Inferior parietal cortex (tissue), 1 donor: ENCODE measurements at regions not wholly inside any gene's neighbourhood (a gene's known extent, or its start where the extent isn't known, plus 50 kb on each side); places are given as distances from the start of the nearest gene placed in this dataset.
"Not testable (repeated sequence)": the region's sequence is repeated elsewhere in the genome, so short reads cannot be mapped to it uniquely, and the experiment has no call there.

Experiments used
- DNase-seq: peaks from one replicate; pipeline ENCODE4 v3.0.0-alpha.2; 2016; ENCODE audit errors: extremely low spot score

DNA sequence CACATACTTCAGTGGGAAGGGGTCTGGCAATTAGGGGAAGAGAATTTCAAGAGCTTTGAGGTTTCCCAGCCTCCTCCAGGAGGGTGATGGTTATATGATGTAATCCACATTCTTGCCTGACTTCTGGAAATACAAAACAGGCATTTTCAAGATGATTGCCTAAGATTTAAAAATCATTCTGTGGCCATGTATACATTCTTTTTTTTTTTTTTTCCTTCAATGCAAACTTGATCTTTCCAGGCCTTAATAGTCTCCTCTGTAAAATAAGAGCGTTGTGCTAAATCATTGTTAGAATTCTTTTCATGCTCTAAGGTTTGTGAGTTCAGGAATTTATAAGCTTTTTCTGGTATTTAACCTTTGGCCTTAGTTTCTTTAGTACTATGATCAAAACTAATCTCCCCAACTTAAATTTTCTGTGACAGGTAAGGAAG is 192.3 kb upstream of the HMCN1 start:
- DNase-seq, result no peak

DNA sequence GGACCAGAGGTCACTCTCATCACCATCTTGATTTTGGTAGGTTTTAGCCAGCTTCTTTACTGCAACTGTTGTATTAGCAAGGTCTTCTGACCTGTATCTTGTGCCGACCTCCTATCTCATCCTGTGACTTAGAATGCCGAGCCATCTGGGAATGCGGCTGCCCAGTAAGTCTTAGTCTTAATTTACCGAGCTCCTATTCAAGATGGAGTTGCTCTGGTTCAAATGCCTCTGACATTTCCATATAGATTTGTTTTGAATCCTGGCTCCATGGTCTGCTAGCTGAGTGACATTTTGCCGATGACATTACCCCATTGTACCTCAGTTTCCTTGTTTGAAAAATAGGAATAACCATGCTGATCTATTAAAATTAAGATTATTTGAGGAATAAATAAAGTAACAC is 193.9 kb upstream of the HMCN1 start:
- no peak for DNase-seq

DNA sequence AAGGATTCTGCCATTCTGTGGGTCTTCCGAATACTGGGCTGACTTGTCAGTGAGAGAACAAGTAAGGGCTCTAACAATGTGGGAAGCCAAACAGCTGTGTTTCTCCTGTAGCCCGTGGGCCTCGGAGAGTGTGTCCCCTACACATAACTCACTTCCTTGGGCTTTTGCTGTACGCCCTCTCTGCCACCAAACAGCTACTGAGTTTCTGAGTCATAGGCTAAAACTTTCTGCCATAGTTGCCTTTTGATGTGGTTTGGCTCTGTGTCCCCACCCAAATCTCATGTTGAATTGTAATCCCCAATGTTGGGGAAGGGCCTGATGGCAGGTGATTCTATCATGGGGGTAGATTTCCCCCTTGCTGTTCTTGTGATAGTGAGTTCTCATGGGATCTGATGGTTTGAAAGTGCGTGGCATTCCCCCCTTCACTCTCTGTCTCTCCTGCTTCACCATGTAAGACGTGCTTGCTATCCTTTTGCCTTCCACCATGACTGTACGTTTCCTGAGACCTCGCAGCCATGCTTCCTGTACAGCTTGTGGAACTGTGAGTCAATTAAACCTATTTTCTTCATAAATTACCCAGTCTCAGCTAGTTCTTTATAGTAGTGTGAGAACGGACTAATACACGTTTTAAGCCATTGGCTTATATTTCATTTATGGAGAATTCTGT is 194.8 kb upstream of the HMCN1 start:
- DNase-seq, result no peak

DNA sequence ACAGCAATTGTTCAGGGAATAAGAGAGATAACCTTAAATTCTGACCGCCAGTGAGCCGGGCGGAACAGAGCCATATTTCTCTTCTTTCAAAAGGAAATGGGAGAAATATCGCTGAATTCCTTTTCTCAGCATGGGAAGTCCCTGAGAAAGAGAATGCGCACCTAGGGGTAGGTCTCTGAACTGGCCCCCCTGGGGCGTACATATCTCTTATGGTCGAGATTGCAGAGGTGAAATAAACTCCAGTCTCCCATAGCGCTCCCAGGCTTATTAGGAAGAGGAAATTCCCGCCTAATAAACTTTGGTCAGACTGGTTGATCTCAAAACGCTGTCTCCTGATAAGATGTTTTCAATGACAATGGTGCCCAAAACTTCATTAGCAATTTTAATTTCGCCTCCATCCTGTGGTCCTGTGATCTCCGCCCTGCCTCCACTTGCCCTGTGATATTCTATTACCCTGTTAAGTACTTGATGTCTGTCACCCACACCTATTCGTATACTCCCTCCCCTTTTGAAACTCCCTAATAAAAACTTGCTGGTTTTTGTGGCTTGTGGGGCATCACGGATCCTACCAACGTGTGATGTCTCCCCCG is 195.8 kb upstream of the HMCN1 start:
- not testable (repeated sequence) for DNase-seq

DNA sequence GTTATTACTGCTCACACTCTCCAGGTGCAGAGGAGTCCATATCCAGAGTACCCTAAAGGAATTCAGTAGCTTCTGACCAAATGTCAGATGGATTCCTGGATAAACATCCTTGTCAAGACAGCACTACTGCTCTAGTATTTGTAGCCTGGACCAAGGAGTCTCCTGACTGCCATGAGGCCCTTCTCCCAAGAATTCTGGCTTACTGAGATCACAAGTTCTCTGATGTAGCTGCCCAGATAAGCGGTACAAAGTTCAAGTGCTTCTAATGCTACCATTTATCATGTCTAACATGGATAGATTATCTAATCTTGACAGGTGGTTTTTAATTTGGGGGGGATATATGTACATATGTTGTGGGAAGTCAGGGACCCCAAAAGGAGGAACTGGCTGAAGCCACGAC is 196.6 kb upstream of the HMCN1 start:
- no peak for DNase-seq

DNA sequence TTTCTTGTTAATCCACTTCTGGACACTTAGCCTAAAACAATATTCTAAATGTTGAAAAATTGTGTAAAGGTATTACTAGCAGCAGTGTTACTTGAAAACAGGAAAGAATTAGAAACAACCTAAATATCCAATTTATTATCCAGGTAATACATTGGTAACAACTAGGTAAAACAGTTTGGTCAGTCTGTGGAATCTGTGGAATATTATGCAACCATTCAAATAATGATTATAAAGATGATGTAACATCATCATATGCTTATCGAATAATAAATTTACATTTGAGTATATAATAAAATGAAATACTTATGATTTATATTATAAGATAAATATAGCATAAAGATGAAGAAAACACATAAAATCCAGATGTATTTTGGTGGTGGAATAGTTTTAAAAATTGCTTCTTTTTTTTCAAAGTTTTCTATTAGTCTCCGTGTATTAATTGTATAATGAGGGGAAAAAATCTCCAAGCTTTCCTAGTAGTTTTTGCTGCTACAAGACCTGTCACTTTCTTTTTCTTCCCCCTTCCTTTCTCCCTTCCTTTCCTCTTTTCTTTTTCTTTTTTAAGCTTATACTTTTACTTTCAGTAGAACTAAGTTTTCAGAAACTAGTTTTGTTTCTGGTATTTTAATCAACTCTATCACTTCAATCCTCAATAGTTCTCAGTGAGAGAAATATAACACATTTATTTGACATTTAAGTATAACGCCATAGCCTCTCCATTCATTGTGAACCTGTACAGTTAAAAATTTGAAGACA is 197.8 kb upstream of the HMCN1 start:
- DNase-seq, result no peak

DNA sequence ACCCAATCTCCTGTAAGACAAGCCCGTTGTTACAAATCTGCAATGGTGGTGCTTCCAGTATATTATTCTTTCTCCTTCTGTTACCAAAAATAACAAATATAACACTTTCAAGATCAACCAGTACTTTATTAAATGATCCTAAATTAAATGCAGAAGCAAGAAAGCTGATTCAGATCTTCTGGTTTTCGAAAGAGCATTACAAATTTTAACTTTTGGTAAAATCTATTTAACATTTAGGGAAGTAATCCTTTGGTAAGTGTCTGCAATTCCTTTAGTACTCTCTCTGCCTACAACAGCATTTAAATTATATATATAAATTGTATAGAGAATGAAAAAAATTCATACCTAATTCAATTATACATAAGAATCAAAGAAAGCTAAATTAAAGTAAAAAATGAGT is 198.6 kb upstream of the HMCN1 start:
- no peak for DNase-seq

DNA sequence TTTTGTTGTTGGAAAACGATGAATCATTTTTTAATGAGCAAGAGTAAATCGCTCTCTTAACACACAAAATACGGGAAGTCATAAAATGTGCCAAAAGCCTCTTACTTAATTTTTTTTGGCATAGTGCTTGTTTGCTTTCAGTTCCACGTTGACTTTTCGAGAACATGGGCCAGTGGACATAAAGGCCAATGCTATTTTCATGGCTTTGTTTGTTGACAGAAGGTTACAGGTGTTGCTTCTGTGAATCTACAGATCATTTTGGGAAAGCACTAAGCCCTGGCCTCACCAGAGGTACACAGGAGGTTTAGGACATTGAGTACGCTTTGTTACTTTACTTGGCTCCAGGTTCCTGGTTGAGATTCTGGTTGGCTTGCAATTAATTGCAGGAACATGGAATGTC is 199.4 kb upstream of the HMCN1 start:
- DNase-seq, result no peak

DNA sequence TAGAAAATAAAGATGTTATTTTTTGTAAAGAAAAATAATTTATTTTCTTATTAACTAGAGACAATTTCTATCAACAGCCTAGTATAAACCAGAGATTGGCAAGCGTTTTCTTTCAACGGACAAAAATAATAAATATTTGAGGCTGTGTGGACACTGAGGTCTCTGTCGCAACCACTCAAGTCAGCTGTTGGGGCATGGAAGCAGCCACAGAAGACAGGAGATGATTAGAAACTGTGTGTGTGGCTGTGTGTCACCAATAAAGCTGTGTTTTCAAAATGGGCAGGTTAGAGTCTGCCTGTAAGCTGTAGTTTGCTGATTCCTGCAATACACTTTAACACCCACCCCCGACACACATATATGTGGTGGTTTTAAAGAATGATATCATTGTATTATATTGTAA is 200.6 kb upstream of the HMCN1 start:
- DNase-seq, result no peak

DNA sequence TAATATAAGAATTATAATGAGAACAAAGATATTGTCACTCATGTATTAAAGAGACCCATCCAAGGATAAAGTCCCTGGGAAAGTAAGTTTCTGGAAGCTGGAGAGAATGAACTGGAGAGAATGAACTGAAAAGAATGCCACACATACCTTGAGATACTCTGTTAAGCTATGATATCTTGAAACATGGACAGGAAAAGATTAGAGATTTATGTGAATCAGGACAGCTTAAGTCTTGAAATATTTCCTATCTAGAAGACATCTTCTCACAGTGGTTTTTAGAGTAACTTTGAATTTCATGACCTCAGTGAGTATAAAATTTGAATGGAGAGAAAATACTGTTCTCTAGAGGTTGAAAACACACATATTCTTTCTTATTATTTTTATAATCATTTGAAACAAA is 201.3 kb upstream of the HMCN1 start:
- DNase-seq, result no peak

DNA sequence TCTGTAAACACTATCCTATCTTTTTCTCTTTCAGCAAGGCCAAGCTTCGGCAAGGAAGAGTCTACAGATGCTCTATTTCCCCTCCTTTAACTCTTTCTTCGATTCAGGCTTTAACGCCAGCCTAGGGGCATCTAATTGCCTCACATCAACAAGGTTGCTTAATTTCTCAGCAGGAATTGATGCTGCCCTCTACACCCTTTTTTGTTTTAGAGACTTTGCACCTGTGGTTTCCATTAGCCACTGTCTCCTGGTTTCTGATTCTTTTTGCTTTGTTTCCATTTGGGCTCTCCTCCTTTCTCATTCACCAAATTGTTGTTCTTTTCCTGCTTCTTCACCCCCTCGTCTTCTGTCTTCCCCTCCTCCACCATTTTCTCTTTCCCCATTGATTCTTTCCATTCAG is 202.4 kb upstream of the HMCN1 start:
- no peak for DNase-seq

DNA sequence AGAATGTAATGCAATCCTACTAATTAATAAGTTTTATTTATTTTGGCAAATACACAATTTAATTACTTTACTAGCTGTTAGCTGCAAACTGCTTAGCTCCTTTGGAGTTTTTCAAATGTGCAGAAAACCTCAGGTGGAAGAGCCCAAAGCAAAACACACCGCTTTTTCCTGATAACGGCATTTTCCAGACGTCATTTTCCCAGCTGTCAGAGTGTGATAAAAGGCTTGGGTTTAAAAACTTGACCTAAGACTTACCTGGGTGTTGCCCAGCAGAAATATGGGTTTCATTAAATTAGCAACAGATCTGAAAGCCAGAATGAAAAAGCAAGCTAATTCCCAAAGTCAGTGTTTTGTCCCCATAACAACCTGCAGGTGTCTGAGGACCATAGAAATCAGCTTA is 204.0 kb upstream of the HMCN1 start:
- DNase-seq, result no peak

DNA sequence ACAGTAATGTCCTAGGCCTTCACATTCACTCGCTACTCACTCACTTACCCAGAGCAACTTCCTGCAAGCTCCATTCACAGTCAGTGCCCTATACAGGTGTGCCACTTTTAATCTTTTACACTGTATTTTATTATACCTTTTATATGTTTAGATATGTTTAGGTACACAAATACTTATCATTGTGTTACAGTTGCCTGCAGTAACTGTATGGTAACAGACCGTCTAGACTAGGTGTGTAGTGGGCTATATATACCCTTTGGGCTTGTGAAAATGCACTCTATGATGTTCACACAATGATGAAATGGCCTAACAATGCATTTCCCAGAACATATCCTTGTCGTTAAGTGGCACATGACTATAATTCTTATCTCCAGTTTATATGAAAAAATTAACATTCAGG is 204.5 kb upstream of the HMCN1 start:
- DNase-seq, result no peak

DNA sequence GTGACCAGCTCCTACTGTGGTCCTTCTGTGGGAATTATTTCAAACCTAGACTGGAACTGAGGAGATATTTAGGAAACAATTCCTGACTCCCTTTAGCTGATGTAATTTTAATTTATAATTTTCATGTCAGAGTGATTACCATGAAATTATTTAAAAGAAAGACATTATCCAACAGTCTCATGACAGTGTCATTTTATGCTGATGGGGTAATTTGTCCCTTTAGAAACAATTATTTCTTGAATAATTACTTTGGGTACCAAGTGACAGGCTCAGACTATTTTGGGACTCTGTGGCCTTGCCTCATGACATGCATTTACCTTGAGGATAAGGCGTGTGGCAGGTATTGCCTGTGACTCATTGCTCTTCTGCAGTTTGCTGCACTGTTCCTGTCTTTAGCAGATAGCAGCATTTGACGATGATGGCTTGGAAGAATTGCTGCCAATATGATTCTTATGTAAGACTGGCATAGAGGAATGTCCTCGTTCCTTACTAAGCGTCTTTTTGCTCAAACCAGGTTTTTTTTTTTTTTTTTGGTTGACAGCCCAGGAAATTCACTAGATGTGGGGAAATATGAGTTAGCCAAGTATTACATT is 206.0 kb upstream of the HMCN1 start:
- peak; percentile 28 for DNase-seq

DNA sequence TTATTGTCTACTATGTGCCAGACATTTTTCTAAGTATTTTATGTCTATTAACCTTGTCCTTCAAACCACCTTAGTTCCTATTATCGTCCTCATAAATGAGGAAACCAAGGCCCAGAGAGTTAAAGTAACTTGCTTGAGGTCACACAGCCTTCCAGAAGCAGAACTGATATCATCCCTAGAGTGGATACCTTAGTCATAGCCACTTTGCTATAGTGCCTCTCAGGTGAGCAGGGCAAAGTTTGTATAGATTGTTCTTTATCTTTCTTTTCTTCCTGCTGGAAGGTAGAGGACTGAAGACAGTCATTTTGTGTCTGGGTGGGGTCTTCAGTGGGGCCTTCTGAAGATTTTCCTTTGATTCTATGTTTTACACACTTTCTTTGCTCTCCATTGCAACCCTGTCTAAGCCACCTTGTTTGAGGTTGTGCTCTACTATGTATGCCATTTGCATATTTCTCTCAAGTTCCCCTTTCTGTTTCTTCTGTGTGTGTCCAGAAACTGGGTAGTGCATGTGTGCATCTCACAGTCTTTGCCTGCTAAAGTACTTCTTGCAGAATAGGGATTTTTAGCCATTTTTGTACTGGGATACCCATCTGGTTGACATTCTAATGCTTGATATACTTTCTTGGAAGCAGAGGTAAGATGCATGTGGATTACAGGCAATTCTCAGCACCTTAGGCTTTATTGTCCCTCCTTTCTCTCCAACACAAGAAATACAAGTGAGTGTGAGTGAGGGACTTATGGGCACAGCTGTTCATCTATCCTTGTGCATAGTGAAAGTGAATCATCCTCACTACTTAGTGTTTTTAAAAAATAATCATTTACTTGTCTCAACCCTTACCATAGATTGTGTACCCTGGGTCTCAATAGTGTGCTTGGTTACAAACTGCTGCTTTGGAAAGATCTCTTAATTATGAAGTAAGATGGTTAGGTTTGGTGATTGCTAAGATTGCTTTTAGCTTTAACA is 207.6 kb upstream of the HMCN1 start:
- no peak for DNase-seq

DNA sequence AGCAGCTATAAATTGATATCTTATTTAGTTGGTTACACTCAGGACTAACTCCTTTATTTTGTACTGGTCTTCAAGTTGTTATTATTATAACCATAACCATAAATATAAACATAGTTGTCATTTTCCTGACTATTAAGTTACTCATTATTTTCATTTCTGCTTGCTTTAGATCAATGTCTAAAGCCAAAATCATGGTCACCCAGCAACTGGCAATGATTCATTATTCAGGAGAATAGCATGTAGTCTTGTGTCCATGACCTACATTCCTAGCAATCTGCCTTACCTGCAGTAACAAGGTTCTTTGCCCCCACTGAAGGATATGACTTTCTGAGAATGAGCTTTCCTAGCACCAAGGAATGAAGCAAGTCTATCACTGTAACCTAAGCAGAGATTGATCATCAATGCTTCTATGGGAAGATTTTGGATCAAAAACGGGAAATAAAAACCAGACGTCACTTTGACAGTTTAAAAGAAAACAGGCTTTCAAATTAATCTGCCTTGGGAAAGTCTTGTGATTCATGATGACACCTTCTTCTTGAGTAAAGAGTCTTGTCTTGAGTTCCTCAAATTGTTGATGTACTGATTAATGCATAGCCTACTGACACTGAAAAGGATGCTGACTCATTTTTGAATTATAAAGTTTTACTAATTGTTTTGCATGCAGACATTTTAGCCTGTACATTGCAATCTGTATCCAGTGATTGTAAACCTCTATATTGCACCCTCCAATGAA is 203.3 kb upstream of the IVNS1ABP start:
- no peak for DNase-seq

DNA sequence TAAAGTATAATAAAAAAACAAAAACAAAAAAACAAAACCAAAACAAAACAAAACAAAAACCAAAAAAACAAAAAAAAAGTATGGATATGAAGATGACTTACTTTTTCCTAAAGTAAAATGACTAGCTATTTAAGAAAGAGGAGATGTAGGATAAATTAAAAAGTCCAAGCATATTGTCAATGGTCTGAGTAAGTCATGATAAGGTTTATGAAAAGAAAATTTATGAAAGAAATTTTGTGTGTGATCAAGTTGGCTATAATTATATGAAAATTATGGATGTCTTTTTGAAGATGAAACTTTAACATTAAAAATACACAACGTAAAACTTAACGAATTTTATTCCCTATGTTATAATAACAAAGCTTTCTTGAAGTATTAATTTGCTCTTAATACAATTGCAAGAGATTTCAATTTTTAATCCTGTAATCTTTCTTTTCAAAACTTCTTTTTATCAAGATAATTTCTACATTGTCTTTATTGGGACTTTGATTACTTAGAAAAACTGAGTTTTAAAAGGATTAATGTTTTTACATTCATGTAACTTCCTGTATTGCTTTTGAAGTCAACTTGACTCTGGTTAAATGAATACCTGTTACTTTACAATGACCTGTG is 200.9 kb upstream of the IVNS1ABP start:
- no peak for DNase-seq

DNA sequence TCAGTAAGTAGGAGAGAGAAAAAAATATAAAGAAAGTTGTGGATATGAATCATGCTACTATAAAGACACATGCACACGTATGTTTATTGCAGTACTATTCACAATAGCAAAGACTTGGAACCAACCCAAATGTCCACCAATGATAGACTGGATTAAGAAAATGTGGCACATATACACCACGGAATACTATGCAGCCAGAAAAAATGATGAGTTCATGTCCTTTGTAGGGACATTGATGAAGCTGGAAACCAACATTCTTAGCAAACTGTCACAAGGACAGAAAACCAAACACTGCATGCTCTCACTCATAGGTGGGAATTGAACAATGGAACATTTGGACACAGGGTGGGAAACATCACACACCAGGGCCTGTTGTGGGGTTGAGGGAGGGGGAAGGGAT is 200.3 kb upstream of the IVNS1ABP start:
- not testable (repeated sequence) for DNase-seq

DNA sequence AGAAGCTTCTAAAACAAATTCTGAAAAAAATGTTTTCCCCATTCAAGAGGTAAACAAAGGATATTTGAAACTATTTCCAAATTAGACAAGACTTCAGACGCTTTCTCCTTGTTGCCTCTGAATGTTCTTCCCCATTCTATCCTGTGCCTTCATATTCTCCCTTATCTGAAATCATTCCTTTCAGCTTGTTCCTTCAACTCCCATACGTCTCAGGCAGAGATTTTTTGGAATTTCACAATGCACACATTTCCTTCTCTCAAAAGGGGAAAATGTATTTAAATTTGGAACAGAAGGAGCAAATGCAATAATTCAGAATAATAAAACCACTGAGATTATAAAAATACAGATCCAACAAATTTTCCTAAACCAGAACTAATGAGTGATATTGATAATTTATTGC is 198.7 kb upstream of the IVNS1ABP start:
- DNase-seq, result no peak

DNA sequence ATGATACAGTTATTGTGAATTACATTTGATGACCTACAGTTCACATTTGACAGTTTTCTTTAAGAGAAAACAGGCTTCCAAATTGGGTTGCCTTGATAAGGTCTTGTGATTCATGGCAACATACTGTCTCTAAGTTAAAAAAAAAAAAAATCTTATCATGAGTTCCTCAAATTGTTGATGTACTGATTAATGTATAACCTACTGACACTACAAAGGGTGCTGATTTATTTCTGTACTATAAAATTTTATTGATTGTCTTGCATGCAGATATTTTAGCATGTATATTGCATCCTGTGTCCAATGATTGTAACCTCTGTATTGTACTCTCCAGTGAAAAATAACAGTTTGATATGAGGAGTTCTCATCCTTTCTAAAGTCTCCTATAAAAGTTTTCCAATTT is 197.3 kb upstream of the IVNS1ABP start:
- DNase-seq, result no peak

DNA sequence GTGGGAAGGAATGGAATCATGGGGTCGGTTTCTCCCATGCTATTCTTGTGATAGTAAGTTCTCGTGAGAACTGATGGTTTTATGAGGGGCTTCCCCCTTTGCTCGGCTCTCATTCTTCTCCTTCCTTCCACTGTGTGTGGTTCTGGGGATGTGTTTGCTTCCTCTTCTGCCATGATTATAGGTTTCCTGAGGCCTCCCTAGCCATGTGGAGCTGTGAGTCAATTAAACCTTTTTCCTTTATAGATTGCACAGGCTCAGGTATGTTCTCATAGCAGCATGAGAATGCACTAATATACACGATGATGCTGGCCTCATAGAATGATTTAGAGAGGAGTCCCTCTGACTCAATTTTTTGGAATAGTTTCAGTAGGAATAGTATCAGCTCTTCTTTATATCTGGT is 195.4 kb upstream of the IVNS1ABP start:
- DNase-seq, result no peak
